ENCODE measurements at regions not wholly inside any gene's neighbourhood (a gene's known extent, or its start where the extent isn't known, plus 50 kb on each side); places are given as distances from the start of the nearest gene placed in this dataset.

- TF ChIP-seq POLR2A (IDR thresholded peaks at IDR 0.05; ENCODE audit: borderline replicate concordance, extremely low read depth, insufficient read depth, insufficient read length) (no peak), POLR2AphosphoS5 (IDR thresholded peaks at IDR 0.05; ENCODE audit: low read depth, low read length) (no peak), RAD21 (IDR thresholded peaks at IDR 0.05; ENCODE audit: low read depth) (no peak)
- TF ChIP-seq, protein P1, sequence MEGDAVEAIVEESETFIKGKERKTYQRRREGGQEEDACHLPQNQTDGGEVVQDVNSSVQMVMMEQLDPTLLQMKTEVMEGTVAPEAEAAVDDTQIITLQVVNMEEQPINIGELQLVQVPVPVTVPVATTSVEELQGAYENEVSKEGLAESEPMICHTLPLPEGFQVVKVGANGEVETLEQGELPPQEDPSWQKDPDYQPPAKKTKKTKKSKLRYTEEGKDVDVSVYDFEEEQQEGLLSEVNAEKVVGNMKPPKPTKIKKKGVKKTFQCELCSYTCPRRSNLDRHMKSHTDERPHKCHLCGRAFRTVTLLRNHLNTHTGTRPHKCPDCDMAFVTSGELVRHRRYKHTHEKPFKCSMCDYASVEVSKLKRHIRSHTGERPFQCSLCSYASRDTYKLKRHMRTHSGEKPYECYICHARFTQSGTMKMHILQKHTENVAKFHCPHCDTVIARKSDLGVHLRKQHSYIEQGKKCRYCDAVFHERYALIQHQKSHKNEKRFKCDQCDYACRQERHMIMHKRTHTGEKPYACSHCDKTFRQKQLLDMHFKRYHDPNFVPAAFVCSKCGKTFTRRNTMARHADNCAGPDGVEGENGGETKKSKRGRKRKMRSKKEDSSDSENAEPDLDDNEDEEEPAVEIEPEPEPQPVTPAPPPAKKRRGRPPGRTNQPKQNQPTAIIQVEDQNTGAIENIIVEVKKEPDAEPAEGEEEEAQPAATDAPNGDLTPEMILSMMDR (IDR thresholded peaks at IDR 0.05 in 2 of 3, conservative IDR thresholded peaks at IDR 0.05 in 1 of 3; ENCODE audit: borderline replicate concordance in 1 of 3, insufficient read depth in 1 of 3, low read depth in 2 of 3, low read length in 2 of 3) = no peak
These were observed 428.0 kb downstream of the TMEM135 start for GRCh38 chr11:87465716-87466115.

Measured in HCT116 (cell line).